ENCODE measurements at regions not wholly inside any gene's neighbourhood (a gene's known extent, or its start where the extent isn't known, plus 50 kb on each side); places are given as distances from the start of the nearest gene placed in this dataset.
"Not testable (repeated sequence)": the region's sequence is repeated elsewhere in the genome, so short reads cannot be mapped to it uniquely, and the experiment has no call there.

- TF ChIP-seq ZFP36 (IDR thresholded peaks at IDR 0.05; ENCODE audit: borderline replicate concordance, low read depth, low read length, partially characterized antibody); TFE3 (CRISPR knock-in tag; IDR thresholded peaks at IDR 0.05); DDIT3 (CRISPR knock-in tag; IDR thresholded peaks at IDR 0.05); ZSCAN12 (CRISPR knock-in tag; IDR thresholded peaks at IDR 0.05); GLMP (CRISPR knock-in tag; IDR thresholded peaks at IDR 0.05; ENCODE audit: borderline replicate concordance); EZH2 (conservative IDR thresholded peaks at IDR 0.05; ENCODE audit: low read depth, low read length); E2F1 (CRISPR knock-in tag; IDR thresholded peaks at IDR 0.05); POLR2A (IDR thresholded peaks at IDR 0.05; ENCODE audit: insufficient read depth in 1 of 2, low read depth in 2 of 2, low read length in 2 of 2); ZSCAN30 (CRISPR knock-in tag; IDR thresholded peaks at IDR 0.05); ZNF556 (CRISPR knock-in tag; IDR thresholded peaks at IDR 0.05; ENCODE audit: borderline replicate concordance); ZNF225 (CRISPR knock-in tag; IDR thresholded peaks at IDR 0.05); CTCF (CRISPR knock-in tag; IDR thresholded peaks at IDR 0.05); ZBTB21 (CRISPR knock-in tag; IDR thresholded peaks at IDR 0.05); MTF2 (CRISPR knock-in tag; IDR thresholded peaks at IDR 0.05; ENCODE audit: borderline replicate concordance): not testable (repeated sequence)
Observed at GRCh38 chr4:57300300-57300699, 190.1 kb upstream of the IGFBP7 start.

All from HepG2 (cell line).